HG03159 (cell line): ENCODE measurements at regions not wholly inside any gene's neighbourhood (a gene's known extent, or its start where the extent isn't known, plus 50 kb on each side); places are given as distances from the start of the nearest gene placed in this dataset.

ENCODE experiments used
- ATAC-seq: cut with Tn5 transposase; IDR thresholded peaks from one replicate; pipeline ENCODE4 v1.9.1; 2021; ENCODE audit warnings: mild to moderate bottlenecking, moderate library complexity; ENCODE audit not compliant: unreplicated experiment

DNA sequence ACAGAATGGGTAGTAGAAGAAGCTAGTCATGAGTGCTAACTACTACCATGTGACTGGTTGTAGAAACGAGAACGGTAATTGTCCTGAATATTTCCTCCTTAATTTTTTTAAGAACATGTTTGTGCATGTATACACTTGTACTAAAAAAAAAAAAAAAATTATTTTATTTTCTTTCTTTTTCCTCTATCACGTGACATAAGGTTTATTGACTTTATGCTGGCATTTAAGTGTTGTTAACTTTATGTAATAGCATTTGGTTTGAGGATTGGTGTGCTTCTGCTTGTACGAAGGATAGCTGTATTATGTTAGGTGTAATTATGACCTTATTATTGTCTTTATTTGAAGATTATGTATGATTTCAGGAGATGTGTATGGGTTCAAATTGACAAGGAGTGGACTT is 349.1 kb upstream of the PTPRD start:
- no peak for ATAC-seq

DNA sequence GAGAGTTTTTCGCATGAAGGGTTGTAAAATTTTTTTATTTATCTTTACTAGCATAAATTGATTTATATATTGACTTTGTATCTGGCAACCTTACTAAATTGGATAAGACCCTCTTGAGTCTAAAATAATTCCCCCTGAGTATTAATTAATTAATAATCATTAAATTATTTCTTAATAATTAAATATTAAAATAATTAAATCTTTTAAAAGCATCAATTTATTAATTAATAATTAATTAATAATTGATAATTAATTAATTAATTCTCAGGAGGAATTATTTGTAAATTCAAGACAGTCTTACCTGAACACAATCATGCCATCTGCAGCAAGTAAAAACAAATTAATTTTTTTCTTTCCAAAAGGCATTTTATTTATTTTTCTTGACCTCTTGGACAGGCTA is 370.4 kb upstream of the PTPRD start:
- no peak for ATAC-seq

DNA sequence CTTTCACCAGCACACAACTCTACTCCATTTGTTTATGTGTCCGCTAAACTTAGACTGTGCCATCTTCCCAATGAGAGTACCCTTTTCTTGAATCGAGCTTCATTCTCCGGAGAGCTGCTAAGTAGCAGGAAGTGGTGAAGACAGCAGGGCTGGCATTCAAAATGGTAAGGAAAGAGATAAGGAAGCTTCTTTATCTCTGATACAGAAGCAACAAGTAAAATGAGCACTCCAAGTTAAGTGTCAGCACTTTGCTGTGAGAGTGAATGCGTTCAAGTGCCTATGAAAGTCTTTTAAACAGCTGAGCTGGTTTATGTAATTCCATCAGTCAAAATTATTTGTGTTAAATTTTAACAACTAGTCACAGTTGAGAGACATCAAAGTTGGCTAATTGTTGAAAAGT is 386.8 kb upstream of the PTPRD start:
- ATAC-seq: no peak

DNA sequence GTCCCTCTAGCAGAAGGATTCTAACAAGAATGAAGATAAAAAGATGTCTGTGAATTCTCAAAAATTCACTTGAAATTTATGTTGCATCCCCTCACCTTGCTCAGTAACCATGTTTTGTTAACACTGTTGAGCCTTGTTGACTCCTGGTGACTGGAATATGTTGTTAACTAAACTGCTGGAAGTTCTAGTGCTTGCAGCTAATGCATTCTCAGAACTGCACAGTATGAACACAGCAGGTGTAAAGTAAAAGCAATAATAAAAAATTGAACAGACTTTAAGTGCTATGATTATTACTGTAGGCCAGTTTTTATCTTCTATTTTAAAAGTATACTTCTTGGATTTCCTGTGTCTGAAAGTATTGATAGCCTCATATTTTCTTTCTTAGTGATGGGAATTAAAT is 388.7 kb upstream of the PTPRD start:
- ATAC-seq: no peak

DNA sequence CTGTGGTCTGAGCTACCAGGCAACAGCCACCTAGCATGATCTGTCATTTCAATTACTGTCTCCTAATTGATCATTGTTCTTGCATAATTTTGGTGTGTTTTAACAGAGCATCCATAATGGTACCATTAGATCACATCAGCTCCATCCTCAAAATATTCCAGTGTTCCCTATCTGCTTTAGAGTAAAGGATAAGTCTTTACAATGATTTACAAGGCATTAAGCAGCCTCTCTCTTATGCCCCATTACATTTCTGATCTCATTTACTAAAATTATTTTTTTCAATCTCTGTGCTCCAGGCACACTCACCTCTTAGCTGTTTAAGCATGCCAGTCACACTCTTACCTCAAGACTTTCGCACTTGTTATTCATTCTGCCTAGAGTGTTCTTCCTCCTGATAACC is 389.9 kb upstream of the PTPRD start:
- ATAC-seq: no peak

DNA sequence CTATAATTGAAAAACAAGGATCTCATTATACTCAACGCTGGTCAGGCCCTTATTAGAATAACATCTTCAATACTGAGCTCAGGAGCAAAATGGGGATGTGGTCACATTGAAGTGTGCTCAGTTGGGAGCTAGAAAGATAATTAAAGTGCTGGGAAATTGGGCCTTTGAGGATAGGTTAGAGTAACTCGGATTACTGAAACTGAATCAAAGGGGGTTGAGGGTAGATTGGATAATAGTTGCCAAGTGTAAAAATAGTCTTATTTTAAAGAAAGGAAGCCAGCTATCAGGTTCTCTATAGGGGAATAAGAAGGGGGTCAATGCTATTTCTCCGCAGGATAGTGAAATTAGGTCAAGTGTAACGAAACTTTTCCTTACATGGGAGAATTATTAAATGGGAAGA is 391.0 kb upstream of the PTPRD start:
- ATAC-seq: no peak

DNA sequence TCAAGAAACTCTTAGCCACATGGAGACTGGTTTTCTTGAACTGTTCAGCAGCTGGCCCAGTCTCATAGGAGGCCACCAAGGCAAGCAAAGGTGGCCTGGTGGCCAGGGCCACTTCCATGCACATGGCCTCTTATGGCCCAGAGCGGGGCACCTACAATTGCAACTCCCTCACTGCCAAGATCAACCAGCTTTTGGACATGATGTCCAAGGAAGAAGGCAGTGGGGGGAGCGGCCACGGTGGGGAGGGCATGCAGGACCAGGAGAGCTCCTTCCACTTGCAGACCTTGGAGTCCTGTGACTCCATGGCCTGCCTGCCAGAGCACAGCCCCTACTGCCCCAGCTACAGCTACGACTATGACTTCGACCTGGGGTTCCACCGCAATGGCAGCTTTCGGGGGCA is 398.9 kb upstream of the PTPRD start:
- ATAC-seq: no peak

DNA sequence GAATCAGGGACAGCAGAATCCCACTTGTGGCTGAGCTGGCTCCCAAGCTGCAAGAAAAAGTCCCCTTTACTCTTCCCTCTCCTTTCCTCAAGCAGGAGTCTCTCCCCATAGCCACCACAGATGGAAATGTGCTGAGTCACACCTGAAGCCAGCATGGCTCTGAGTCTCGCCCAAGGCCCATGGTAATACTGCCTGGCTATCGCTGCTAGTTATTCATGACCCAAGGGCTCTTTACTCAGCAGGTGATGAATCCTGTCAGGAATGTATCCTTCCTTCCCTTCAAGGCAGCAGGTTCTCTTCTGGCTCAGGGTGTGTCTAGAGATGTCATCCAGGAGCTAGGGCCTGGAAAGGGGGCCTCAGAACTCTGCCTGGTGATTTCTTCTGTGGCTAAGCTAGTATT is 403.3 kb upstream of the PTPRD start:
- no peak for ATAC-seq

DNA sequence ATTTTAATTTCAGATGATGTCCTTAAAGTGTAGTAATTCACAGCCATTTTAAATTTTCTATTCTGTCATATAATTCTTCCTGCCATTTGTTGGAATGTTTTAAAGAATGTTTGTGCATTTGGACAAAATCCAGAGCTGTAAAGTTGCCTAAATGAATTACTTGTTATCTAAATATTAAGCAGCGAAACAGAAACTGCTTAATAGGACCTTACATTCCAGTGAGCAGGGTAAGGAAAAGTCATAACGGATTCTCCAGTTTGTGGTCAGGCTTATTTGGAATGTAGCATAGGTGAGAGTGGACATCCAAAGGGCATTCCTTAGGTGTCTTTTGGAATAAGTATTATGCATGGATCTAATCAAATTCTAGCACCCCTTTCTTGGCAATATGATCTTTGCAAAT is 410.4 kb upstream of the PTPRD start:
- ATAC-seq: no peak

DNA sequence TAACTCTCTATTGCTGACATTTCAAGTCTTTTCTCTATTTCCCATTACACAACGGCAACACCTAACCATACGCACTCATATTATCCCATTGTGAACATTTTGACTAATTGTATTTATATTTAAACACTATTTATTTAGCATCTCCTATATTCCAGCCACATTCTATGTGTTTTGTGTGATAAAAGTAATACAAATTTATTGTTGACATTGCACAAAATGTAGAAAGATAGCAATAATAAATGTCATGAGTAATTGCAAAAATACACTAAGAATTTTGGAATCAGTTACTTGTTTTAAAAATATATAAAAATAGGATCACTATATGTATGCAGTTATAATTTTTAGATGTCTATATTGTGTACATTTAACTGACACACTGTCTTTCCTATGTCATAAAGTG is 413.0 kb upstream of the PTPRD start:
- ATAC-seq: no peak

DNA sequence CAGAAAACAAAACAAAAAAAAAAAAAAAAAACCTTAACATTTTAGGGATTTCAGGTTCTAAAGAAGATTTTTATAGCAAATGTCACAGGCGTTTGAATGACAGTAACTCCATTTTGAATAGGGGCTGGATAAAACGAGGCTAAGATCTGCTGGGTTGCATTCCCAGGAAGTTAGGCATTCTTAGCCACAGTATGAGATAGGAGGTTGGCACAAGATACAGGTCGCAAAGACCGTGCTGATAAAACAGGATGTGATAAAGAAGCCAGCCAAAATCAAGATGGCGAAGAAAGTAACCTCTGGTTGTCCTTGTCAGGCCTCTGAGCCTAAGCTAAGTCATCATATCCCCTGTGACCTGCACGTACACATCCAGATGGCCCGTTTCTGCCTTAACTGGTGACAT is 425.6 kb upstream of the PTPRD start:
- no peak for ATAC-seq

DNA sequence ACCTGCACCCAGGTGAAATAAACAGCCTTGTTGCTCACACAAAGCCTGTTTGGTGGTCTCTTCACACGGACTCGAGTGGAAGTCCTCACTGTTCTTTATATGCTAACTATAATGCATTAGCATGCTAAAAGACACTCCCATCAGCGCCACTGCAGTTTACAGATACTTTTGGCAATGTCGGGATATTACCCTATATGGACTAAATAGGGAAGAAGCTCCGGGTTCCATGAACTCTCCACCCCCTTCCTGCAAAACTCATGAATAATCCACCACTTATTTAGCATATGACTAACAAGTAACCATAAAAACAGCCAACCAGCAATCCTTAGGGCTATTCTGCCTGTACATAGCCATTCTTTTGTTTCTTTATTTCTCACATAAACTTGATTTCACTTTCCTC is 426.2 kb upstream of the PTPRD start:
- ATAC-seq: no peak

DNA sequence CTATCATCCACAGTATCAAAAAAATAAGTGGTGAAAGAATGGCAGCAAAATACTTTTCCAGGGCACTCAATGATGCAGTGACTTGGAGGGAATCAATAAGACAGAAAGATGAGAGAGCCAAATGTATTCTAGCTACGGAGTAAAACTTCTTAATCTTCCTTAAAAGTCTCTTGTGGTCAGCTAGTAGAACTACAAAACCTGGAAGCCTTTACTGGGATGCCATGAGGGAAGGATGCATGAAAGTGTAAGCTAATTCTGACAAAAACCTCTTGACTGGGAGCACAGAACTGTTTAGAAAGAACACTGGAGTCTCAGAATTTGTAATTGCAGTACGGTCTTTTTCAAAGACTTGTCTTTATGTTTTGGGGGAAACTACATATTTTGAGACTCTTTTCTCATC is 432.8 kb upstream of the PTPRD start:
- ATAC-seq: no peak

DNA sequence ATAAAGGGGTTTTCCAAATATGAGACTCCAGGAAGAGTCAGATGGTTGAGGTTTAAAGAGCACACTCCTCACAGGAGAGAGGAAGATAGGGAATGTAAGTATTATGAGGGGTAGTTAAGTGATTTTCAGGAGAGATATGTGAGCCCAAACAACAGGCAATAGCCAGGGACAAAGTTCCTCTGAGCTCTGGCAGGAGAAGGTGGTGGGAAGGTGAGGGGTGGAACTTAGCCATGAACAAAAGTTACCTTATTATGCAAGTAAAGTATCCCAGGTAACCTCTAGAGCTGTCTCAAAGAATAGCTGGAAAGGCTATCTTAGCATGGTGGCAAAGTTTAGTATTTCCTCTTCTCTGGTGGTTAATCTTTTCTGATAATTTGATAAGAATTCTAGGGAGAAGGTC is 450.5 kb upstream of the PTPRD start:
- ATAC-seq: no peak

DNA sequence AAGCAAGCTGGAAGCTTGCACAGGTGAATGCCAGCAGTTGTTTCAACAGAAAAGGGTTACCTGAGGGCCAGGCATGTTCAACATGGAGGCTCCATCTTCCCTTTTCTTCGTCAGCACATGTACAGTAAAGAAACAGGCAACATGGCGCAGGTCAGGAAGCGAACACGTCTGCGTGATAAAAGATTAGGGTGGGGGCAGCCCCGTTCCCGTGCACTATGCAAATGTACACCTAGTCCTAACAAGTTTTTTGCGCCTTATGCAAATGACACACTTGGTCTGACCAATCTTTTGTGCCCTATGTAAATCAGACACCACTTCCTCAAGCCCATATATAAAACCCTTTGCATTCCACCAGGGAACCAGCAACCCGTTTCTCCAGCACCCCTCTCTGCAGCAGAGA is 452.1 kb upstream of the PTPRD start:
- ATAC-seq: no peak

DNA sequence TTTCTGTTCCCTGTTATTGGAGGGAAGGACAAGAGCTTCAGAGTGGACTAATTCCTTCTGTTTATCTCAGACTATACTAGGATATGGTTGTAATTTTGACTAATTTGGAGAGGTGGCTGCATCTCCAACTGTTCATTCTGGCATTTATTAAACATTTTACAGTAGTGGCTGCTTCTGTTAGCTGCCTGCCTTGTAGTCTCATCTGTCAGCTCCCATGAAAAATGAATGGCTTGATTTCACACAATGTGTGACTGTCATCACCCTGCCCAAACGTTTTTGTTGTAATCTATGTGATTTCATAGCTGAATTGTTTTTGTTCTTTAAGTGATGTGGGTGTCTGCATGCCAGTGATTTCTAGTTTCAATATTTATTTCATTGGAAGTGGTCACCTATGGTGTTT is 459.4 kb upstream of the PTPRD start:
- no peak for ATAC-seq

DNA sequence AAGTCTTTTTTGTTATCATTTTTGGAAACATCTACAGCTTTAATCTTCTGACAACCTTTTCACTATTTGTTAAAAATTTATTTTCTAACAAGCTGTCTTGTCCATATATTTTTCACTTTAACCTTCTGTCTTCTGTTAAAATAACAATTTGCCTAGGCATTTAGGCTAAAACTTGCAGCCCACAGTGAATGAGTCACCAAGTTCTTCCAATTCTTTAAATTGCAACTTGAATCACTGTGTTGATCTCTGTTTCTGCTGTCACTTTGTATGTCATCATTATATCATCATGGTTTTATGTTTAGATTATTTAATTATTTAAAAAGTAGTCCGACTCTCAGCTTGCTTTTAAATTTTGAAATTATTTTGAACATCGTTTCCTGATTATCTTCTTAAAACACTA is 473.8 kb upstream of the PTPRD start:
- ATAC-seq: no peak

DNA sequence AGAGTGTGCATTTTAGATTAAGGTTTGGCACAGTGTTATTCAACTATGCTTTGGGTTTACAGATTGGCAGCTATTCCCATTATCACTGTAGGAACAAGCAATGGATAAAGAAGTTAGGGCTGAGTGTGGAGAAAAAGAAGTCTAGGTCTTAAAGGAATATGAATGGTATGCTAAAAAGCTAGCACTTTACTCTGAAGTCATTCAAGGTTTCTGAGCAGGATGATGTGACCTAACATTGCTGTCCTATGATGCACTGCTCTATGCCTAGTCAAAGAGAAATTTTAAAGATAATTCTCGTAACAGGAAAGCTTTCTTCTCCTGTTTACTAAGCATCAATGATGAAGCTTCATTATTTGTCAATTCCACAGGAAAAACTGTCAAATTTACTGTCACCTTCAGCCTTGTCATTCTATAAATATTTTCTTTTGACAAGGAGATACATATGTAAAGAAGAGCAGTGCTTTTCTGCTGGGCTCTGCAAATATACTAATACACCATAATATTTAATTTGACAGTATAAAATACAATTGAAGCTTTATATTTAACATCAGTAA is 476.1 kb upstream of the PTPRD start:
- no peak for ATAC-seq

DNA sequence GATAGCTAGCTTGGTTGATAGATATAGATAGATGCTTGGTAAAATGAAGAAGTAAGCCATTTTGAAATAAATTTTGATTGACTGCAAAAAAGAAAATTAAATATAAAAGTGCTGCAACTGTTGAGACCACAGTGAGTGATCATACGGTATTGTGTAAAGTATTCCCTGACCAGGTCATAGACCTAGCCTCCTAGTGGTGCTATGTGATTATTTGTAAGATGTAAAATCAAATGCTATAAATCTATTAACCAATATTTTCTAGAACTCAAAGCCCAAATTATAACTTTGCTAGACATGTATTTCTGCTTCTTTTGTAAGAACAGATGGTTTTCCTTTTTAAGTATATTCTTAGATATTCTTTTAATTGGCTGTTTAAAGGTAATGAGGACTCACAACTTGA is 480.2 kb upstream of the PTPRD start:
- no peak for ATAC-seq

DNA sequence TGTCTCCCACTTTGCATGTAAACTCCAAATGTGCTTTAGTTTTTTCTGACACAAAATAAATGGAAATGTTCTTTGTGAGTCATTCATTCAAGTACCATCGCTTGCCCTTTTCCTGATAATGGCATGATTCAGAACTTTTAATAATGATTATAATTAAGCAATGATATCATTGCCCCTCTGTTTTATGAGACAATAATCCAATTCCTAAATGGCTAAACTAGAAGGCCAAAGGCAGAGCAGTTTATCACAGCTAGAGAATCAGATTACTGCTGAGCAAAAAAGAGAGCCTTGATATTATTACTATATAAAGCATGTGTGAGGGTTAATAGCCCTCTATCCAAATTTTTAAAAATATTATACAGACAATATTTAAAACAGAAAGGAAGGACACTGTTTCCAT is 484.2 kb upstream of the PTPRD start:
- ATAC-seq: no peak

DNA sequence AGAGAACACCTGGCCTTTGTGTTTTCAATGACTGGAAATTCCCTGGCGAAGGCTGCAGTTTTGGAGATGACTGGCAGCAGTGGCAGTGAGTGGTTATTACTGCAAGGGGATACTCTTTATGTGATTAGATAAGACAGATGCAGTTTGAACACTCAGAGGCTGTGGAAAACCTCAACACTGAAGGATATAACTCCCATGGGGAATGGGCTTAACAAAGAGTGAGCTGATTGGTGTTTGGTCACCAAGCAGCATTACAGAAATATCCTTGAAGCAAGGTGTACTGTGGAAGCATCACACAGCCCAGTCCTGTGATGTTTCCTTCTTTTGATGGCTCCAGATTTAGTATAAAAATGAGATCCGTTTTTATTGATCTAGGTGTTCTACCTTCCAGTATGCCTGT is 490.7 kb upstream of the PTPRD start:
- no peak for ATAC-seq

DNA sequence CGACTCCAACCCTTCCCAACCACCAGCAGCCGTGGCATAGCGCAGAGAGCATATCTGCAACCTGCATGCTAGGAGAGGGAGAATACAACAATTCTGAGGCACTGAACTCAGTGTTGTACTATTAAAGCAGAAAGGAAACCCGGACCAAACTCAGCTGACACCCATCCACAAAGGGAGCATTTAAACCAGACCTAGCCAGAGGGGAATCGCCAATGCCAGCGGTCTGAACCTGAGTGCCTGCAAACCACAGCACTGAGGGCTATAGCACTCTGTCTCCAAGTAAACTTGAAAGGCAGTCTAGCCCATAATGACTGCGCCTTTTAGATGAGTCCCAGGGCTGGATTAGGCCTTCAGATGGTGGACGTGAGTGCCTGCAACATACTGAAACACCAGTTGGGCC is 494.4 kb upstream of the PTPRD start:
- no peak for ATAC-seq

DNA sequence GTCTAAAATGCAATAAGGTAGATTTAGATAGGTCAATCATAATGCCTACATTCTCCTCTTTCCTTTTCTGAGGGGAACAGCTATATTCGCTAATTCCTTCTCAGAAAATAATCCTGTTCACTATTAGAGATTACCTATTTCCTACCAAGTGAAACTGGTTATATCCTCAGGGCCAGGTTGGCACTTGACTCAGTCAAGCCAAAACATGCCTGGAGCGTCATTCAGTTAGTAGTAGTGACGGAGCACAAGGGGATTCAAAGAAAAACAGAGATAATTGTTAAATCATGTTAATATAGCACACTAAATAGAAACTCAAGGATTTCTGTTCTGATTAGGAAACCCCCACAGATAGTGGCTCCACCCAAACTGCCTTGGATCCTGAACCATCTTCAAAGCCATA is 515.4 kb upstream of the PTPRD start:
- ATAC-seq: no peak

DNA sequence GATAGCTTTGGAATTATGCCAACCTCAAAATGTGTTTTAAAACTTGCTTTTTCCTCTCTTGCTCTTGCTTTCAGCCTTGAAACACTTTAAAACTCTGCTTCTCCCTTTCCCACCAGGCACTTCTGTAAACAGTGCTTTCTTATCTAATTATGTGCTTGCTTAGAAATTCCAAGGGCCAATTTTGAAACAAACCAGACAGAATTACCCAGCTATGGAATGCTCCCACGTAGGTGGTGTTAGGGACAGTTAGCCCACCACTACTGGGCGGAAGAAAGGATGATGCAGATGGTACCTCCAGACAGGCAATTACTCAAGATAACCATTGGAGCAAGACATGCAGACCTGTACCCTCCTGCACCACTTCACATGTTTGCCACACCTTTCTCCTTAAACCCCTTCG is 523.0 kb upstream of the PTPRD start:
- ATAC-seq: no peak
